ENCODE measurements at regions not wholly inside any gene's neighbourhood (a gene's known extent, or its start where the extent isn't known, plus 50 kb on each side); places are given as distances from the start of the nearest gene placed in this dataset.
"Not testable (repeated sequence)": the region's sequence is repeated elsewhere in the genome, so short reads cannot be mapped to it uniquely, and the experiment has no call there.

DNA sequence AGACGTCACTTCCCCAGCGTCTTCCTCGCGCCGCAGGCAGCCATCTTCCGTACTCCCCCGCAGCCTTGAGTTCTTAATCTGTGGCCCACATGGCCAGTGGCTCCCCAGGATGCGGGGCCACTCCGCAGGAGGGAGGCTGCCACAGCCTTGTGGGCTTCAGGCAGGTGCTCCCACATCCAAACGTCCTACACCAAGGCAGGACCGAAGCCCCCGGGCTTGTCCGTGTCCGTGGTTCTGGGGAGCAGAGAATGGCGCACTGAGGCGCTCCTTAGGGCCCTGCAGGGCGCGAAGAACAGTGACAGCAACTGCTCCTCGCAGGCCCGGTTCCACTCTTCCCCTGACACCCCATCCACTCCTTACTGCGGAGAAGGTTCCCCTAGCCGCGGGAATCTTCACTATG, 755.8 kb downstream of the PRIM2 start:
- TF ChIP-seq EP300 (IDR thresholded peaks at IDR 0.05), result no peak
- no peak for TF ChIP-seq POLR2AphosphoS5 (IDR thresholded peaks at IDR 0.05)
- TF ChIP-seq POLR2A (IDR thresholded peaks at IDR 0.05), result no peak
- TF ChIP-seq CTCF (IDR thresholded peaks at IDR 0.05), result no peak
- 92 to 100% methylated on average over 2 to 8 of the region's 23 CpGs for WGBS, 2 donors (ENCODE audit: low coverage in 1 of 2)
- Histone ChIP-seq H3K36me3 (no peaks in the 10 kb centered on the region), H3K9me3 (no peaks in the 10 kb centered on the region), H3K27me3 (no peaks in the 10 kb centered on the region), H3K4me1 (no peaks in the 10 kb centered on the region), H3K4me3 (no peak overlapping the region), H3K27ac (no peak overlapping the region)
- no peak for ATAC-seq

DNA sequence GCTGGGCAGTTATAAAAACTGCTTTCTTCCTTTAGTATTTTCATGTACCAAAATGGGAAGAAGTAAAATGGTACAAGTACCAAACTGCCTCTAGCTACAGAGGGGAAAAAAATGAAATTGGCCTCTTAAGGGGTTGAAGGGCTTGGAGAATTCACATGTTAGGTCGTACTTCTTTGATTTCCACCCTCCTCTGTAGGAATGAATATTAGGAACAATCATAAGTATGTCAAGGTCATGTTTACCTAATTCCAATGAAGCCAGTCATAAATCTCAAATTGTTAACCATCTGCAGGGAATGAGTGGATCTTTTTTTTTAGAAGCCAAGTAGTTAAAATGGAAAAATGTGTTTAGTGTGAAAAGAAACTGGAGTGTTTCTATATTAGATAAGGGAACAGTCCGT, 772.6 kb downstream of the PRIM2 start:
- not testable (repeated sequence) for H3K4me3 ChIP-seq, H3K9me3 ChIP-seq, ATAC-seq, H3K27ac ChIP-seq, H3K36me3 ChIP-seq, H3K27me3 ChIP-seq, H3K4me1 ChIP-seq
- WGBS, 2 donors (ENCODE audit: low coverage in 1 of 2), result 28% methylated on average over 2 of the region's 2 CpGs; no CpG with 5 or more reads in 1 of the 2 donors

- not testable (repeated sequence) for H3K36me3 ChIP-seq, H3K4me1 ChIP-seq, ATAC-seq, H3K9me3 ChIP-seq, H3K27ac ChIP-seq, H3K27me3 ChIP-seq, H3K4me3 ChIP-seq
Observed at GRCh38 chr6:58097251-58097650, 779.8 kb downstream of the PRIM2 start.

DNA sequence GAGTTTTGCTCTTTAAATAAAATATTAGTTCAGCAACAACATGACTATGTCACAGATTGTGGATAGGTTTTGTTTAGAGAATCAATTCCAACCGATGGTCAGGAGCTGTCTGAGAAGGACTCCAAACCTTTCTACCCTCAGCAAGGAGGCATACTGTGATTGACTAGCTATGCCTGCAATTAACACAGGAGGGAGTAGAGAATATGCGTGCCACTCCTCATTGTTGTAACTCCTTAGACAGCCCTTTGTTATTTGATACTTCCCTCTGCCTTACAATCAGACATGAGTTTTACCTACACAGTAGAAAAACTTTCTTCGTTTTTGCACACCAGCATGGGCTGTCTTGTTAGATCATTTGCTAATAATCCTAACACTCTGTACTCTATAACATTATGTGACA, 796.5 kb downstream of the PRIM2 start:
- ATAC-seq, result no peak

DNA sequence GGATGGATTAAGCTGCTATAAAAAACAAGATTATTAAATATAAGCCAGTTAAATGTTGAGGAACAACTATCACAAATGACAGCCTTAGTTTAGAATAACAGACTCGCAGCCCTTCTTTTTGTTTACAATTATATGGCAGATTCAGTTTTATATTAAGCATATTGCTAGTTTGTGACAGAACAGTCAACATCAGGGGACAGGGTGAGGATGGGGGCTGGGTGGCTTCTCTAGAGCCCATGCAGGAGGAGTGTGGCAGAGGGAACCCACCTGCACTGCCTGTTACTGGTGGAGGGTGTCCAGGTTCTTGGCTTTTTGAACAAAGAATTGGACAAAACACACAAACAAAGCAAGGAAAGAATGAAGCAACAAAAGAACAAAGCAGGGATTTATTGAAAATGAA, 799.7 kb downstream of the PRIM2 start:
- not testable (repeated sequence) for H3K27me3 ChIP-seq, H3K27ac ChIP-seq, ATAC-seq, H3K4me1 ChIP-seq, H3K36me3 ChIP-seq, H3K9me3 ChIP-seq, H3K4me3 ChIP-seq
- WGBS, 2 donors (ENCODE audit: low coverage in 1 of 2), result 0 to 40% methylated on average over 1 of the region's 1 CpG

More for the DNA sequence above, 796.5 kb downstream of the PRIM2 start:
- TF ChIP-seq CTCF (IDR thresholded peaks at IDR 0.05) (no peak), POLR2A (IDR thresholded peaks at IDR 0.05) (no peak), POLR2AphosphoS5 (IDR thresholded peaks at IDR 0.05) (no peak), EP300 (IDR thresholded peaks at IDR 0.05) (no peak)
- Histone ChIP-seq H3K27me3 (no peaks in the 10 kb centered on the region), H3K4me3 (no peak overlapping the region), H3K27ac (no peak overlapping the region), H3K9me3 (no peaks in the 10 kb centered on the region), H3K4me1 (no peaks in the 10 kb centered on the region), H3K36me3 (no peaks in the 10 kb centered on the region)
- 25 to 26% methylated on average over 3 of the region's 3 CpGs for WGBS, 2 donors (ENCODE audit: low coverage in 1 of 2)

DNA sequence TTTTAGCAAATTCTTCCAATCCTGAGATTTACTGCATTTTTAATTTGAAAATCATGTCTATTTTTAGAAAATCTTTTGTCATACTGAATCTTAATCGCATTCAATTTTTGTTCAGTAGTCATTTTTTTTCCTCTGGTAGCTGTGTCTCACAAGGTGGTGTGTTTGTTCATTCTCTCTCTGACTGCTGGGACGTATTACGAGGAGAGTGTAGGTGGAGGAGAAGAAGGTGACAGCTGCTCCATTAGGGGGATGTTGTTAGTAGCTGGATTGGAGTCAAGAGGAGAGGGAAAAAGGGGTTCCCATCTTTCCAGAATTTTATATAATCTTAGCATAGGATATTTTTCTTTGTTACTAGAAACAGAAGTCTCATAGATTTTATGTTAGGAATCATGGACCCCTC, 804.2 kb downstream of the PRIM2 start:
- not testable (repeated sequence) for H3K4me1 ChIP-seq, H3K4me3 ChIP-seq, H3K27ac ChIP-seq, ATAC-seq, H3K27me3 ChIP-seq, H3K9me3 ChIP-seq, H3K36me3 ChIP-seq
- WGBS, 2 donors (ENCODE audit: low coverage in 1 of 2), result 70% methylated on average over 2 of the region's 3 CpGs; no CpG with 5 or more reads in 1 of the 2 donors

DNA sequence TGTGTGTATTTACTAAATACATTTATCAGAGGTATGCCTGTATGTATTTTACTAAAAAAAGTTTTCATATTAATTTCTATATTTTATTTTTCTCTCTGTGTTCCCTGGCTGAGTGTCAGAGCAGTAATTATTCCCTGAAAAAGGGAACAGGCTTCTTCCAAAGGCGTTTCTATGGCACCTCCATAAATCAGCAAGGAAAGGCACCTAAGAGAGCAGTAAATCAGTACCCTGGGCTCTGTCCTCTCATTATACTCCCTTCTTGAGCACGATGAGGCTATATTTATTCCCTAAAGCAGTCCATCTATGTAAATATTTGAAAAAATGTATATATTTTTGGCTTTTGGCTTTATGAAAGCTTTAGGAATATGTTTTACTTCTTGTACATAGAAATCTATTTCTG, 806.3 kb downstream of the PRIM2 start:
- H3K27me3 ChIP-seq, ATAC-seq, H3K4me3 ChIP-seq, H3K9me3 ChIP-seq, H3K27ac ChIP-seq, H3K36me3 ChIP-seq, H3K4me1 ChIP-seq: not testable (repeated sequence)
- 29% methylated on average over 2 of the region's 2 CpGs; no CpG with 5 or more reads in 1 of the 2 donors for WGBS, 2 donors (ENCODE audit: low coverage in 1 of 2)

GRCh38 chr6:58128549-58128948, 811.1 kb downstream of the PRIM2 start:
- not testable (repeated sequence) for H3K4me3 ChIP-seq, H3K9me3 ChIP-seq, H3K36me3 ChIP-seq, H3K4me1 ChIP-seq, H3K27me3 ChIP-seq, H3K27ac ChIP-seq, ATAC-seq
- WGBS, 2 donors (ENCODE audit: low coverage in 1 of 2), result 80 to 83% methylated on average over 2 of the region's 2 CpGs

DNA sequence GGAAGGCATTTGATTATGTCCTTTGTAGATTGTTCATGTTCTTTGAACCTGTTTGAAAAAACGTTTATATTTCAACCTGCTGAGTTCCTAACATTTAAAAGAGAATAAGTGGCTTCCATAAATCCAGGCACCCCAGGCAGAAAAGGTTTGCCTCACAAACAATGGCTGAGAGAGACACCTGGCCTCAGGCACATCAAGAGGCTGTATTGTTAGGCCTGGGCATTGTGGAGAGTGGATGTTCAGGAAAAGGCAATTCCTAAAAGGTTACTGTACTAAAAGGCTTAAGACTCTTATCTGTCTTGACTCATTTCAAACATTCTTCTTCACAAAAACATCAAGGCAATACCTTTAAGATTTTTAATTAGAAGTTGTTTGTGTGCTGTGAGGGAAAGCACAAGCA, 811.7 kb downstream of the PRIM2 start:
- 9% methylated on average over 1 of the region's 1 CpG; no CpG with 5 or more reads in 1 of the 2 donors for WGBS, 2 donors (ENCODE audit: low coverage in 1 of 2)
- ATAC-seq, H3K36me3 ChIP-seq, H3K4me1 ChIP-seq, H3K27me3 ChIP-seq, H3K9me3 ChIP-seq, H3K4me3 ChIP-seq, H3K27ac ChIP-seq: not testable (repeated sequence)

GRCh38 chr6:58139746-58140145, 822.3 kb downstream of the PRIM2 start:
- not testable (repeated sequence) for H3K36me3 ChIP-seq, H3K27ac ChIP-seq, H3K4me1 ChIP-seq, H3K4me3 ChIP-seq, H3K9me3 ChIP-seq, H3K27me3 ChIP-seq, ATAC-seq
- WGBS, 2 donors (ENCODE audit: low coverage in 1 of 2), result 50 to 64% methylated on average over 1 to 2 of the region's 2 CpGs

DNA sequence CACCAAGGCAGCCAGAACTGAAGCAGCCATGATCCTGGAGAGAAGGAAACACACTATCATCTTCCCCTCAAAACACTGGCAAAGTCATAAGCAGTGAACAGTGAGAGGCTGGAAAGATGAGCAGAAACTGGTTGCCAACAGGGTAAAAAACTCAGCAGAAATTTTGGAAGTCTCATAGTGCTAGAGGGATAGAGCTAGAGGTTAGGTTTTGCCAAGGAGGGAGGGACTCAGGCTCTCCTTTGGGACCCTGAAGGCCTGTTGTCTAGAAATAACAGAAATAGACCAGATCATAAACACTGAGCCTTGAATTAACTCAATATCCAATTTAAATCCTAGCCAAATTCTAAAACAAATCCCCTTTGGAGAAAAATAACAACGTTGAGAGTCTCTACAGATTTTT, 853.6 kb downstream of the PRIM2 start:
- WGBS, 2 donors (ENCODE audit: low coverage in 1 of 2), result no CpG with 5 or more reads among the region's 1 CpG
- not testable (repeated sequence) for H3K36me3 ChIP-seq, H3K9me3 ChIP-seq, ATAC-seq, H3K4me1 ChIP-seq, H3K4me3 ChIP-seq, H3K27me3 ChIP-seq, H3K27ac ChIP-seq

- not testable (repeated sequence) for H3K4me1 ChIP-seq, ATAC-seq, H3K27me3 ChIP-seq, H3K36me3 ChIP-seq, H3K27ac ChIP-seq, H3K9me3 ChIP-seq, H3K4me3 ChIP-seq
- WGBS, 2 donors (ENCODE audit: low coverage in 1 of 2), result 25 to 51% methylated on average over 2 of the region's 2 CpGs
Observed at GRCh38 chr6:58181557-58182065, 864.2 kb downstream of the PRIM2 start.
